ENCODE measurements at regions not wholly inside any gene's neighbourhood (a gene's known extent, or its start where the extent isn't known, plus 50 kb on each side); places are given as distances from the start of the nearest gene placed in this dataset.

- ChIA-PET CTCF (ENCODE audit: low intra/inter-chr PET ratio) (no interaction called here), POLR2A (no interaction called here)
- Histone ChIP-seq H3K9ac (ENCODE audit: insufficient read depth in 1 of 2, low read depth in 2 of 2, low read length in 2 of 2) (no peak overlapping the region), H3K79me2 (ENCODE audit: control insufficient read depth, insufficient read depth, low read length) (no peaks in the 10 kb centered on the region), H3K9me3 (replicated peaks; ENCODE audit: control insufficient read depth, insufficient read depth, low read depth, low read length) (no peaks in the 10 kb centered on the region), H2AFZ (ENCODE audit: low read depth, low read length) (no peak overlapping the region), H4K20me1 (replicated peaks; ENCODE audit: control insufficient read depth, insufficient read depth, low read length) (no peaks in the 10 kb centered on the region), H3K27me3 (ENCODE audit: control insufficient read depth in 2 of 2, insufficient read depth in 2 of 2, low read length in 2 of 2) (no peaks in the 10 kb centered on the region), H3K4me3 (no peak overlapping the region), H3K4me1 (replicated peaks in 1 of 2; ENCODE audit: control insufficient read depth in 2 of 2, insufficient read depth in 2 of 2, low read length in 2 of 2) (no peaks in the 10 kb centered on the region), H3K9me1 (ENCODE audit: control insufficient read depth, insufficient read depth, low read length) (no peaks in the 10 kb centered on the region), H3K4me2 (ENCODE audit: insufficient read depth, low read length) (no peak overlapping the region), H3K36me3 (ENCODE audit: control insufficient read depth, insufficient read depth, low read length) (no peaks in the 10 kb centered on the region), H3K27ac (ENCODE audit: extremely low read depth, low read depth, low read length) (no peak overlapping the region)
- no peak for TF ChIP-seq NFIC (IDR thresholded peaks at IDR 0.05)
- TF ChIP-seq, protein P1, sequence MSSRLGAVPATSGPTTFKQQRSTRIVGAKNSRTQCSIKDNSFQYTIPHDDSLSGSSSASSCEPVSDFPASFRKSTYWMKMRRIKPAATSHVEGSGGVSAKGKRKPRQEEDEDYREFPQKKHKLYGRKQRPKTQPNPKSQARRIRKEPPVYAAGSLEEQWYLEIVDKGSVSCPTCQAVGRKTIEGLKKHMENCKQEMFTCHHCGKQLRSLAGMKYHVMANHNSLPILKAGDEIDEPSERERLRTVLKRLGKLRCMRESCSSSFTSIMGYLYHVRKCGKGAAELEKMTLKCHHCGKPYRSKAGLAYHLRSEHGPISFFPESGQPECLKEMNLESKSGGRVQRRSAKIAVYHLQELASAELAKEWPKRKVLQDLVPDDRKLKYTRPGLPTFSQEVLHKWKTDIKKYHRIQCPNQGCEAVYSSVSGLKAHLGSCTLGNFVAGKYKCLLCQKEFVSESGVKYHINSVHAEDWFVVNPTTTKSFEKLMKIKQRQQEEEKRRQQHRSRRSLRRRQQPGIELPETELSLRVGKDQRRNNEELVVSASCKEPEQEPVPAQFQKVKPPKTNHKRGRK (tag; IDR thresholded peaks at IDR 0.05) = peak; percentile 55
- no TSS peak for BruUV-seq (replicated peaks)
- intact Hi-C loops (cut with micrococcal nuclease) (no loop called here), in situ Hi-C loops (cut with MboI) (no loop called here)
- ATAC-seq (no peak), FAIRE-seq (no peak), DNase-seq (ENCODE audit: extremely low read depth in 1 of 4, low spot score in 3 of 4) (no peak)
Measured at GRCh38 chr4:75122424-75123014, 189.6 kb downstream of the PARM1 start.

DNA sequence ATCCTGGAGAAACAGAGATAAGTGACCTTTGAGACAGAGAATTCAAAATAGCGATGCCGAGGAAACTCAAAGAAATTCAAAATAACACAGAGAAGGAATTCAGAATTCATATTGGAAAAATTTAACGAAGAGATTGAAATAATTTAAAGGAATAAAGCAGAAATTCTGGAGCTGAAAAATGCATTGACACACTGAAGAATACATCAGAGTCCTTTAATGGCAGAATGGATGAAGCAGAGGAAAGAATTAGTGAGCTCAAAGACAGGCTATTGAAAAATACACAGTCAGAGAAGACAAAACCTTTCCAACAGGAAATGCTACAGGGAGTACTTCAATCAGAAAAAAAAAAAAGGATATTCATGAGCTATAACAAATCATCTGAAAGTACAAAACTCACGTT is 185.8 kb downstream of the PARM1 start:
- Histone ChIP-seq H3K27ac (ENCODE audit: extremely low read depth, low read depth, low read length) (no peak overlapping the region), H3K4me3 (no peak overlapping the region), H4K20me1 (replicated peaks; ENCODE audit: control insufficient read depth, insufficient read depth, low read length) (no peaks in the 10 kb centered on the region), H3K79me2 (ENCODE audit: control insufficient read depth, insufficient read depth, low read length) (no peaks in the 10 kb centered on the region), H3K4me1 (replicated peaks in 1 of 2; ENCODE audit: control insufficient read depth in 2 of 2, insufficient read depth in 2 of 2, low read length in 2 of 2) (no peaks in the 10 kb centered on the region), H3K4me2 (ENCODE audit: insufficient read depth, low read length) (no peak overlapping the region), H3K9me3 (replicated peaks; ENCODE audit: control insufficient read depth, insufficient read depth, low read depth, low read length) (no peaks in the 10 kb centered on the region), H3K9ac (ENCODE audit: insufficient read depth in 1 of 2, low read depth in 2 of 2, low read length in 2 of 2) (no peak overlapping the region), H3K27me3 (ENCODE audit: control insufficient read depth in 2 of 2, insufficient read depth in 2 of 2, low read length in 2 of 2) (no peaks in the 10 kb centered on the region), H2AFZ (ENCODE audit: low read depth, low read length) (no peak overlapping the region), H3K36me3 (ENCODE audit: control insufficient read depth, insufficient read depth, low read length) (no peaks in the 10 kb centered on the region), H3K9me1 (ENCODE audit: control insufficient read depth, insufficient read depth, low read length) (no peaks in the 10 kb centered on the region)
- no TSS peak for BruUV-seq (replicated peaks)
- ATAC-seq = no peak
- ChIA-PET POLR2A (no interaction called here), CTCF (ENCODE audit: low intra/inter-chr PET ratio) (no interaction called here)
- FAIRE-seq = no peak
- in situ Hi-C loops (cut with MboI) = no loop called here
- intact Hi-C loops (cut with micrococcal nuclease) = no loop called here
- WGBS (ENCODE audit: insufficient coverage, low coverage, missing lambda C conversion rate) = 0% methylated on average over 4 of the region's 4 CpGs
- DNase-seq (ENCODE audit: extremely low read depth in 1 of 4, low spot score in 3 of 4) = no peak
- TF ChIP-seq ZNF280B (CRISPR knock-in tag; IDR thresholded peaks at IDR 0.05) = no peak
- no peak for TF ChIP-seq PATZ1 (CRISPR knock-in tag; IDR thresholded peaks at IDR 0.05; ENCODE audit: borderline replicate concordance)
- TF ChIP-seq ZBED1 (IDR thresholded peaks at IDR 0.05) = no peak
- TF ChIP-seq, protein P2, sequence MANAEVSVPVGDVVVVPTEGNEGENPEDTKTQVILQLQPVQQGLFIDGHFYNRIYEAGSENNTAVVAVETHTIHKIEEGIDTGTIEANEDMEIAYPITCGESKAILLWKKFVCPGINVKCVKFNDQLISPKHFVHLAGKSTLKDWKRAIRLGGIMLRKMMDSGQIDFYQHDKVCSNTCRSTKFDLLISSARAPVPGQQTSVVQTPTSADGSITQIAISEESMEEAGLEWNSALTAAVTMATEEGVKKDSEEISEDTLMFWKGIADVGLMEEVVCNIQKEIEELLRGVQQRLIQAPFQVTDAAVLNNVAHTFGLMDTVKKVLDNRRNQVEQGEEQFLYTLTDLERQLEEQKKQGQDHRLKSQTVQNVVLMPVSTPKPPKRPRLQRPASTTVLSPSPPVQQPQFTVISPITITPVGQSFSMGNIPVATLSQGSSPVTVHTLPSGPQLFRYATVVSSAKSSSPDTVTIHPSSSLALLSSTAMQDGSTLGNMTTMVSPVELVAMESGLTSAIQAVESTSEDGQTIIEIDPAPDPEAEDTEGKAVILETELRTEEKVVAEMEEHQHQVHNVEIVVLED (CRISPR knock-in tag; IDR thresholded peaks at IDR 0.05) = no peak
- no peak for TF ChIP-seq HIVEP1 (CRISPR knock-in tag; IDR thresholded peaks at IDR 0.05)
- no peak for TF ChIP-seq ZBTB1 (CRISPR knock-in tag; IDR thresholded peaks at IDR 0.05; ENCODE audit: borderline replicate concordance, low read depth)
- no peak for TF ChIP-seq SIN3A (IDR thresholded peaks at IDR 0.05; ENCODE audit: borderline replicate concordance in 2 of 2, control insufficient read depth in 1 of 2, low read depth in 2 of 2, low read length in 2 of 2)
